Midbrain (tissue), 1 donor: ENCODE measurements at regions not wholly inside any gene's neighbourhood (a gene's known extent, or its start where the extent isn't known, plus 50 kb on each side); places are given as distances from the start of the nearest gene placed in this dataset.

Source experiments
- DNase-seq: peaks from one replicate; lab custom pipeline; 2025; lab: John Stamatoyannopoulos, UW

DNA sequence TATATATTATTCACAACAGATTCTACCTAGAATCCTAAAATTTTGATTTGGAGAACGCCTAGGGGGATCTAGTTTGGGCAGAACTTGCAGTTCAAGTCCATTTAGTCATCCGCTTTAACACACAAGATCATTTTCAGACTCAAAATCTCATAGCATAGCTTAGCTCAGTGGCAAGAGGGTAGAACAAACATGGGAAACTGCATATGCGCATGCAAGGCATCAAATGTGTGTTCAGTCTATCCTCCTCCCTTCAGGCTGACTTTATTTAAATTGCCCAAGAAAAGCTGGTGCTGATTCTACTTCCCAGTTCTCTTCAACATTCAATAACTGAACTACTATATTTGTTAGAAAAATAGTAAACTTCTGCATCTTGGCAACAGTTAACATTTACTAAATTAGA is 79.6 kb upstream of the NRXN1 start:
- no peak for DNase-seq

DNA sequence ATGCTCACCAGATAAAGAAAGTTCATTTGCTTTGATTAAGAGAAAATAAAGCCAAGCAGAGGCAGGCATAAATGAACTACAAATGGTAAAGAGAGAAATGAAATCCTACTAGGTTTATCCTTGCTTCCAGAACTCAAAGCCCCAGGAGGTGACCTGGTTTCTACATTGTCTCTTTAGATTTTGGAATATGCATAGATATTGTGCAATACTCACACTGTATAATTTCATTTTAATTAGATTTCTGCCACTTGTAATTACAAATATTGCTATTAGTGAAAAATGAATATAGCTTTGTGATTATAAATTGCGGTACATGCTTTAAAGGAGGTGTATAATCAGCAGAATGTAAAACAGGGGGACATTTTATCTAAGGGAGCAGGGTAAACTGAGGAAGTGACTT is 76.9 kb upstream of the NRXN1 start:
- no peak for DNase-seq

DNA sequence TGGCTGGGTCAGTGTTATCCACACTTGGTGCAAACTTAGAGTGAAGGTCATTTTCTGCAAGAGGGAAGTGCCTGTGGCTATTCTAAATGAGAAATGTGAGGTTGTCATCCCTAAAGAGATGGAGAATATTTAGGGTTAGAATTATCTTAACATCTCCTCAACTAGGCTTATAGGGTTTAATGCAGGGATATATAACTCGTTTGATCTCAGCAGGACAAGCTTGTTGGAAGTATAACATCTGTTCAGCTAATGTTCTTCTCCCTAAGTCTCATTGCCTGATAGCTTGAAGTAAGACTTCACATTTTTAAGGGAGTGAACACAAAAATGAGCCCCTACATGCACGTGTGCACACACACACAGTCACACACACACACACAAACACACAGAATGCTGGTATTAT is 75.9 kb upstream of the NRXN1 start:
- DNase-seq: no peak

DNA sequence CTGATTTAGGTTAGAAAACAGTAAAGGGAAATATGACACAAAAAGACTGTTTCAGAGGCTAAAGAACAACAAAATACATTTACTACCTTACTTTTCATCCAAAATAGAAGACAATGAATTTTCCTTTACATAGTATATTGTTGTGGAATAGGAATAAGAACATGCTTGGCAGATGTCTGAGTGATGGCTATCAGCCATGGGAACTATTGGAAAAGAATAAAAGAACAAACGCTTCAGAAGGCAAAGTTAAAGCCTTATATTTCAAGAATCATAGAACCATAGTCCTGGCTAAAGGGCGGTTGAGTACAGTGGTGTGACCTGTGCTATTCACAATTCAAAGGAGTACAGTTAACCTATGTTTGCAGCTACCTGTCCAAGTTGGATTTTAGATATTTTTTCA is 73.9 kb upstream of the NRXN1 start:
- DNase-seq: no peak

DNA sequence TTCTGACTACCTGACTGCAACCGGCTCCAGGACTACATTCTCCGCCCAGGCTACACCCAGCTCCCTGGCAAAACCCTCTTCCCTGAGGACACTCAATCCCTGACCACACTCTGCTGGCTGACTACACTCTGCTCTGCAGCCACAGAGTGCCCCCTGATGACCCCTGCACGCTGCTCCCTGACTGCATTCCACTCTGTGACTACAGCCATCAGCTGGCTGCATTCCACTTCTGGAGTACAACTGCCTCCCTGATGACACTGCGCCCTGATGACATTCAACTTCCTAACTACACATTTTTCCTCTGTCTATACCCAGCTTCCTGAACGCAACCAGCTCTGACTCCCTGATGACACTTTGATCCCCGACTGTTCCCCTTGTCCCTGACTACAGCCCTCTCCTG is 71.3 kb upstream of the NRXN1 start:
- no peak for DNase-seq

DNA sequence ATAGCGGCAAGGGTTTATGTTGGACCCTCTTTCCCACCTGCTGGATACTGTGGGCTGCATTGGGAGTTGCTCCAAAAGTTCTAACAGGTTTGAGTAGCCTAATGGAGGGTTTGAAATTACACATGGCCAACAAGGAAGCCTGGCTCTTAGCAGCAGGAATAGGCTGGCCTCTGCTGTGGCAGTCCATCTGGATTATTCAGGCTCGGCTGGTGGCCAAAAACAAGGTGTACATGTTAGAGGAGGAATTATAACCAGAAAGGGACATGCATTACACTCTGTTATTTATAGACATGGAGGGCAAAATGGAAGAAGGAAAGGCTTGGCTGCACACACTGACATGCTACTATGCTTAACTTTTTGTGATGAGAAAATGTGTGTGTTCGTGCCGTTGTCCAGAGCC is 61.1 kb upstream of the NRXN1 start:
- DNase-seq: no peak

DNA sequence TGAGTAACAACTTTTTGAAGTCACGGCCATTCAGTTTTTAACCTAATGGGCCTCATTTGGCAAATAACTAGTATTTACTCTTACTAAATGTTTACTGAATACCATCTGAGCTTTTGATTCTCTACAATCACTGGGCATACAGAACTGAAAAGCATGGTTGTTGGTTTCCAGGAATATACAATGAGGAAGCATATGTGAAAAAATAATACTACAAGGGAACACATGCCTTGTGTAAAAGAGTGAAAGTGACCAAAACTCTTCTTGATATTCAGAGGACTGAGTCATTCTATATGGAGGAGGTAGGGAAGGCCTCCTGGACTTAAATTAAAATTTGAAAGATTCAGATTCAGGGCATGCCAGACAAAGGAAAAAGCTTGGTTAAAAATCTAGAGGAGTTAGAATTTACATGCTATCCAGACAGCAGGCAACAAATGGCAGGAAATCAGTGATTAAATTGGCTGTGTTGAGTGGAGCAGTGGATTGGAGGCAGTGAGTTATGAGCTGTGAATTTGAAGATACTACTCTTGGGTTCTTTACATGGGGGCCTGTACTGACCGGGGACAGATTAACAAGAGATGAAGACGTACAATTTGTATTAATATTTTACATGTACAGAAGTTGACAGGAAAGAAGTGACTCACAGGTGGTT is 53.6 kb upstream of the NRXN1 start:
- DNase-seq: no peak

DNA sequence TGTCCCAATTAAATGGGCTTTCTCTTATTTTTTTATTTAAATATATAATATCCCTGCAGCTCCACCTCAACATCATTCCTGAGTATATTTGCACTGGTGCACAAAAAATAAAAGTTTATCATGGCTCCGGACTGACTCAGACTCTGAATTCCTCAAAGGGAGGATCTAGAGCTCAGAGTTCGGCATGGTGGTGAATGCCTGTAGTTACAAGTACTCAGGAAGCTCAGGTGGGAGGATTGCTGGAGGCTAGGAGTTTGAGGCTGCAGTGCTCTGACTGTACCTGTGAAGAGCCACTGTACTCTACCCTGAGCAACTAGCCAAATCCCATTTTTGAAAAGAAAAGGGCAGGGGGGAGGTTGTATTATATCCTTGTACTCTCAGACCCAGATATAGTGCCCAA is 52.8 kb upstream of the NRXN1 start:
- DNase-seq: no peak
